ENCODE measurements at regions not wholly inside any gene's neighbourhood (a gene's known extent, or its start where the extent isn't known, plus 50 kb on each side); places are given as distances from the start of the nearest gene placed in this dataset.

GRCh38 chr4:59086410-59086809, 1976.2 kb upstream of the IGFBP7 start:
- no peak for TF ChIP-seq EZH2phosphoT487 (IDR thresholded peaks at IDR 0.05; ENCODE audit: insufficient read depth, low read depth)
- TF ChIP-seq EZH2 (IDR thresholded peaks at IDR 0.05; ENCODE audit: insufficient read depth, poor library complexity, severe bottlenecking): no peak

Measured in GM23248 (cell line).